ENCODE measurements at regions not wholly inside any gene's neighbourhood (a gene's known extent, or its start where the extent isn't known, plus 50 kb on each side); places are given as distances from the start of the nearest gene placed in this dataset.

DNA sequence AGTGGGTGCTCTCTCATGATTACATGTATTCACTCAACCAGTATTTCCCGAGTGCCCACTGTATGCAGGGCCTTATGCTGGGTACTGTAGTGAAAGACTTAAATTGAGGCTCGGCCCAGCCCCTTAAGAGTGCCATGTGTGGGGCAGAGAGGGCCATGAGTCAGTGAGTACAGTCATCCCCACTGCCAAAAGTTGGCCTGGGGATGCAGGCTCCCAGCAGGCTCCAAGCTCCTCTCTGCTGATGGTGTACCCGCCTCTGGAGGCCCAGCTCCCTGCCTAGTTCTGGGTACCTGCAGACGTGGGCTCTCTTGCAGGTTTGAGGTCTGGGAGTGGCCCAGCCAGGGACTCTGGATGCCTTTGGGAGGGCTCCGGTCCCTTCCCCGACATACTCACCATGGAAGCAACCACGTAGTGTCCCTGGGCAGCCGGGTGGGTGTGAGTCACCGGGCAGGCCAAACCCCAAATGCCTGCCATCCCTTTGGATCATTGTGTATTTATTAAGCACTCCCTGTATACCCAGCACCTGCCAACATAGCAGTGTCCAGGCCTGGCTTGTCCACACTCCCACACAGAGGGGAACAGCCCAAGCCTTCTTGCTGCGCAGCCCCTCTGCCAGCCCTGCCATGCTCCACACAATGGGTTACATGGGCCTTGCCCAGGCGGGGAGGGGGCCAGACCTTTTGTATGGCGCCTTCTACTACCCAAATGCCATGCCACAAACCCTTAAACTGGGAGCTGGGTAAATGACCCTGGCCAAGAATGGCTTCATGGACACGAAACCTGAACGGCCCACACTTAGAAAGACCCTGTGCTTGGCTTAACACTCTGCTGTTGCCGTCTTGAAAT lies 153.6 kb downstream of the VEGFA start:
- ATAC-seq (peak in 1 of 2 donors; percentile 18), DNase-seq (no peak)
- H3K4me3 ChIP-seq: no peak overlapping the region
- in situ Hi-C loops (cut with MboI; ENCODE audit: low sequenced_read_pairs in 4 of 4): no loop called here
- H3K36me3 ChIP-seq: no peaks in the 10 kb centered on the region
- H3K27me3 ChIP-seq: no peaks in the 10 kb centered on the region
- no peaks in the 10 kb centered on the region for H3K4me1 ChIP-seq
- H3K9me3 ChIP-seq: no peaks in the 10 kb centered on the region
- H3K27ac ChIP-seq: no peak overlapping the region
- intact Hi-C loops (cut with DNase I; ENCODE audit: low total_unique reads): no loop called here
- TF ChIP-seq, protein P1, sequence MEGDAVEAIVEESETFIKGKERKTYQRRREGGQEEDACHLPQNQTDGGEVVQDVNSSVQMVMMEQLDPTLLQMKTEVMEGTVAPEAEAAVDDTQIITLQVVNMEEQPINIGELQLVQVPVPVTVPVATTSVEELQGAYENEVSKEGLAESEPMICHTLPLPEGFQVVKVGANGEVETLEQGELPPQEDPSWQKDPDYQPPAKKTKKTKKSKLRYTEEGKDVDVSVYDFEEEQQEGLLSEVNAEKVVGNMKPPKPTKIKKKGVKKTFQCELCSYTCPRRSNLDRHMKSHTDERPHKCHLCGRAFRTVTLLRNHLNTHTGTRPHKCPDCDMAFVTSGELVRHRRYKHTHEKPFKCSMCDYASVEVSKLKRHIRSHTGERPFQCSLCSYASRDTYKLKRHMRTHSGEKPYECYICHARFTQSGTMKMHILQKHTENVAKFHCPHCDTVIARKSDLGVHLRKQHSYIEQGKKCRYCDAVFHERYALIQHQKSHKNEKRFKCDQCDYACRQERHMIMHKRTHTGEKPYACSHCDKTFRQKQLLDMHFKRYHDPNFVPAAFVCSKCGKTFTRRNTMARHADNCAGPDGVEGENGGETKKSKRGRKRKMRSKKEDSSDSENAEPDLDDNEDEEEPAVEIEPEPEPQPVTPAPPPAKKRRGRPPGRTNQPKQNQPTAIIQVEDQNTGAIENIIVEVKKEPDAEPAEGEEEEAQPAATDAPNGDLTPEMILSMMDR (IDR thresholded peaks at IDR 0.05 in 4 of 5, conservative IDR thresholded peaks at IDR 0.05 in 1 of 5): no peak
- TF ChIP-seq POLR2A (IDR thresholded peaks at IDR 0.05): no peak

DNA sequence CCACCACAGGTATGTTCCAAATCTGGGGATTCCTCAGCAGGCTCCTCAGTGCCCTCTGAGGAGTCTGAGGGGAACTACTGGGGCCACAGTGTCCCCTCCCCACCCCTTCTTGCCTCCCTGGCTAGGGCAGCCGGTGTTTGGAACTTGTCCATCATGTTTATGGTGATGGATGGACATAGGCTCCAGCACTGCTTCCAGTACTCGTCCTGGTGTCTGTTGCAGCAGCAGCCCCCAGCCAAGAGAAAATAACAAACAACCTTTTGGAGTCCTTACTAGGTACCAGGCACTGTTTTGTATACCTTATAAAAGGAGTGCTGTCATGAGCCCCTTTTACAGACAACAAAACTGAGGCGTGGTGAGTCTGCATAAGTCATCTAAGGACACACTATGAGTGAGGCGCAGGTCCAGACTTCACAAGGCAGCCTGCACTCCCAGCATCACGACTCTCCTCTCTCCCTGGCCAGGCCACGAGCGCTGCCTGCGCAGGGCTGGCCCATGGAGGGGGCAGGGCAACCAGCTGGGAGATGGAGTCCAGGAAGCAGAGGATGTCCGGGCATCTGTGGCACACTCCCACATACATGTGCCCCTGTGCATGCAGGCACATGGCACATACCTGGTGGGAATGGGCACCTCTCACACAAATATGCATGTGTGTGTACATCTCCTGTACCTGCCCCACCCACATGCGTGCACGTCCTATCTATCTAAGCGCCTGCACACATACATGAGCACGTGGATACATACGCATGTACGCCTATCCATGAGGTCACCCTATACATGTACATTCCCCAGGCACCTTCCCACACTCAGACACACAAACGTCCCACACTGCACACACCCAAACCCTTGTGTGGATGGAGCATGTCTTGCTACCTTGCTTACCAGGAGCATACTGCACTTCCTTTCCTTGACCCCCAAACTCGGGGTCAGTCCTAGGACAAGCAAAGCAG lies 152.7 kb downstream of the VEGFA start:
- intact Hi-C loops (cut with DNase I; ENCODE audit: low total_unique reads) (no loop called here), in situ Hi-C loops (cut with MboI; ENCODE audit: low sequenced_read_pairs in 4 of 4) (no loop called here)
- Histone ChIP-seq H3K9me3 (no peaks in the 10 kb centered on the region), H3K4me1 (no peaks in the 10 kb centered on the region), H3K36me3 (no peaks in the 10 kb centered on the region), H3K27me3 (no peaks in the 10 kb centered on the region), H3K4me3 (no peak overlapping the region), H3K27ac (no peak overlapping the region)
- TF ChIP-seq, protein P1 (IDR thresholded peaks at IDR 0.05 in 4 of 5, conservative IDR thresholded peaks at IDR 0.05 in 1 of 5): no peak
- TF ChIP-seq POLR2A (IDR thresholded peaks at IDR 0.05): no peak
- DNase-seq (no peak), ATAC-seq (no peak)

DNA sequence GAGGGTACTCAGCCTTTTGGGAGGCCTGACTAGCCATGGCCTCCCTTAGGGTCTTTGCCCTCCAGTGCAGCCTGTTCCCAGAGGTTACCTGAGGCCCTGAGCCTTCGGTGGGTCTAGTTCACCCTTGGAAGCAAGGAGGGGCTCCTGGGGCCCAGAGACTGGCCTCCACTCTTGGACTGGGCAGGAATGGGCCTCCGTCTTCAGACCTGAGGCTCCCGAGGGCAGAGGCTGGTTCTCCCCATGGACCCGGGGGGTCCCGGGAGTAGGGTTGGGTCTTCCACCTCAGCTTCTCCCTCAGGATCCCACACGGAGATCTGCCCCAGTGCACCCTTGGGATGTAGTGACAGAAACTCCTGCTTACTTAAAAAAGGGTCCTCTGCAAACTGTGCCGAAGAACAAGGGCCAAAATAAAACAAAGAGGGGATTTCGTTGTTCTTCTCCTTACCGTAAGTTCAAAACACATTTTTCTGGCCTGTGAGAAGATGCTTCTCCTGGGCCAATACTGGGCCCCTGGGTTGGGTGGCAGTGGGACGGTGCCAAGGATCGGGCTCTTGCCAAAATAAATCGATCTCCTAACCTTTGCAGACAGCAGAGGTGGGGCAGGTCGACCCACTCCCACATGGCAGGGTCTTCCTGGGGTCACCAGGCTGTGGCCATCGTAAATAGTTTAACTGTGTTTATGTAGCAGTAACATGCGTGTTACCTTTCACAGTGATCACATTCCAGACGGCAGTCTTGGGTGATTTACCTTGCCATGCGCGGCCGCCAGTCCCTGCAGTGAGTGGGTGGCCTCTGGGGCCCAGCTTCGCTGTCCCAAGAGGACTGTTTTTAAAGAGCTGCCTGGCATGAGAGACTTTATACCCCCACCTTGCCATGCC lies 151.8 kb downstream of the VEGFA start:
- Histone ChIP-seq H3K4me3 (no peak overlapping the region), H3K36me3 (no peaks in the 10 kb centered on the region), H3K9me3 (no peaks in the 10 kb centered on the region), H3K27ac (no peak overlapping the region), H3K4me1 (peaks cover 6 to 7% of the 10 kb centered on the region in 2 donors), H3K27me3 (no peaks in the 10 kb centered on the region)
- intact Hi-C loops (cut with DNase I; ENCODE audit: low total_unique reads) (no loop called here), in situ Hi-C loops (cut with MboI; ENCODE audit: low sequenced_read_pairs in 4 of 4) (no loop called here)
- DNase-seq: no peak
- ATAC-seq: no peak
- TF ChIP-seq, protein P1 (IDR thresholded peaks at IDR 0.05 in 4 of 5, conservative IDR thresholded peaks at IDR 0.05 in 1 of 5): no peak
- TF ChIP-seq POLR2A (IDR thresholded peaks at IDR 0.05): no peak

DNA sequence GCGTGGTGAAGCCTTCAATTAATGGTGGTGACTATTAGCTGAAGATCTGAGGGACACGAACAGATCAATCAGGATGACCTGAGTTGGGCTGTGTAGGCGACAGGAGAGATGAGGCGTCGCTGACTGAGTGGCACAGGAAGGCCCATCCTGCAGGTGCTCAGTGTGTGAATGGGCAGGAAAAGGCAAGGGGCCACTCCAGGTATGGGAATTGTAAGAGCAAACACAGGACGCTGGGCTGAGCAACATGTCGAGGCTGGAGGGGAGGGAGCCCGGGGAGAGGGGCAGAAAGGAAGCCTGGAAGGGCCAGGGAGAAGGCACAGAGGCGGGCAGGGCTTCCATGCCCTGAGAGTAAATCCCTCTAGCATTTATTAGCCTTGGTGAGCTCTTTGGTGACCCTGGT lies 151.0 kb downstream of the VEGFA start:
- intact Hi-C loops (cut with DNase I; ENCODE audit: low total_unique reads) (no loop called here), in situ Hi-C loops (cut with MboI; ENCODE audit: low sequenced_read_pairs in 4 of 4) (no loop called here)
- H3K27ac ChIP-seq: no peak overlapping the region
- no peak for ATAC-seq
- DNase-seq: no peak
- no peak overlapping the region for H3K4me3 ChIP-seq
- H3K4me1 ChIP-seq: peaks cover 6 to 13% of the 10 kb centered on the region in 2 donors
- H3K9me3 ChIP-seq: no peaks in the 10 kb centered on the region
- H3K27me3 ChIP-seq: no peaks in the 10 kb centered on the region
- H3K36me3 ChIP-seq: no peaks in the 10 kb centered on the region
- TF ChIP-seq POLR2A (IDR thresholded peaks at IDR 0.05): no peak
- TF ChIP-seq, protein P1 (IDR thresholded peaks at IDR 0.05 in 4 of 5, conservative IDR thresholded peaks at IDR 0.05 in 1 of 5): no peak
